Osteocyte (in vitro differentiated cells): ENCODE measurements at regions not wholly inside any gene's neighbourhood (a gene's known extent, or its start where the extent isn't known, plus 50 kb on each side); places are given as distances from the start of the nearest gene placed in this dataset.

Experiments used
- DNase-seq: peaks from one replicate; pipeline ENCODE4 v3.0.0; 2021; ENCODE audit warnings: mixed read lengths; ENCODE audit not compliant: unreplicated experiment; ENCODE audit errors: extremely low spot score
- H3K27ac Mint-ChIP-seq: one replicate; pipeline ENCODE4 v1.8.0; 2021; ENCODE audit warnings: mild to moderate bottlenecking, mixed read lengths; ENCODE audit not compliant: unreplicated experiment
- H3K27me3 Mint-ChIP-seq: one replicate; pipeline ENCODE4 v1.8.0; 2021; ENCODE audit warnings: mixed read lengths; ENCODE audit not compliant: unreplicated experiment
- H3K36me3 Mint-ChIP-seq: one replicate; pipeline ENCODE4 v1.8.0; 2021; ENCODE audit warnings: mixed read lengths; ENCODE audit not compliant: unreplicated experiment
- H3K4me1 Mint-ChIP-seq: one replicate; pipeline ENCODE4 v1.8.0; 2021; ENCODE audit warnings: mixed read lengths; ENCODE audit not compliant: unreplicated experiment
- H3K4me3 Mint-ChIP-seq: one replicate; pipeline ENCODE4 v1.8.0; 2021; ENCODE audit warnings: mild to moderate bottlenecking, moderate library complexity, mixed read lengths; ENCODE audit not compliant: unreplicated experiment
- H3K9me3 Mint-ChIP-seq: one replicate; pipeline ENCODE4 v1.8.0; 2021; ENCODE audit warnings: mixed read lengths; ENCODE audit not compliant: unreplicated experiment
- TF ChIP-seq, protein P1 (sequence below): fragments of 200-600 bp; sonication (generic); IDR thresholded peaks from 2 replicates; pipeline ENCODE4 v1.5.0; 2021; ENCODE audit warnings: antibody characterized with exemption, mild to moderate bottlenecking, moderate library complexity

DNA sequence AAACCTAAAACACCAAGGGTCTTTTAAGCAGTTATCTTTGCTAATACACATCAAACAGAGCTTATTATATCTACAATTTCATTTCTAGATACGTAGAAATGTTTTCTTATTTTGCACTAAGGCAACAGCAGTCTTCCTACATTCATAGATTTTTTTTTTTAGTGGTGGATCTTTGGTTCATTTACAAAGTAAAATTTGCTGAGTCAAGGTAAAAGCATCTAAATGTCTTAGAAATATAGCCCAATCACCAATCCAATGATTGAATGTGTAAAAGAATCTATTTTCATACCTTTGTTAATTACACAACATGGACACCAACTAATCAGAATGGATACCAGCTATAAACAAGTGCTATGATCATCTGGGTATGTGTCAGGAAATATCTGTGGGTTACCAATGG, 272.2 kb upstream of the TMPO start:
- Mint-ChIP-seq H3K27ac (no peak overlapping the region), H3K36me3 (no peaks in the 10 kb centered on the region), H3K4me1 (no peaks in the 10 kb centered on the region), H3K9me3 (no peaks in the 10 kb centered on the region), H3K4me3 (no peak overlapping the region), H3K27me3 (peaks cover 10% of the 10 kb centered on the region)
- DNase-seq = no peak
- TF ChIP-seq, protein P1, sequence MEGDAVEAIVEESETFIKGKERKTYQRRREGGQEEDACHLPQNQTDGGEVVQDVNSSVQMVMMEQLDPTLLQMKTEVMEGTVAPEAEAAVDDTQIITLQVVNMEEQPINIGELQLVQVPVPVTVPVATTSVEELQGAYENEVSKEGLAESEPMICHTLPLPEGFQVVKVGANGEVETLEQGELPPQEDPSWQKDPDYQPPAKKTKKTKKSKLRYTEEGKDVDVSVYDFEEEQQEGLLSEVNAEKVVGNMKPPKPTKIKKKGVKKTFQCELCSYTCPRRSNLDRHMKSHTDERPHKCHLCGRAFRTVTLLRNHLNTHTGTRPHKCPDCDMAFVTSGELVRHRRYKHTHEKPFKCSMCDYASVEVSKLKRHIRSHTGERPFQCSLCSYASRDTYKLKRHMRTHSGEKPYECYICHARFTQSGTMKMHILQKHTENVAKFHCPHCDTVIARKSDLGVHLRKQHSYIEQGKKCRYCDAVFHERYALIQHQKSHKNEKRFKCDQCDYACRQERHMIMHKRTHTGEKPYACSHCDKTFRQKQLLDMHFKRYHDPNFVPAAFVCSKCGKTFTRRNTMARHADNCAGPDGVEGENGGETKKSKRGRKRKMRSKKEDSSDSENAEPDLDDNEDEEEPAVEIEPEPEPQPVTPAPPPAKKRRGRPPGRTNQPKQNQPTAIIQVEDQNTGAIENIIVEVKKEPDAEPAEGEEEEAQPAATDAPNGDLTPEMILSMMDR = no peak

GRCh38 chr12:98244136-98244535, 271.3 kb upstream of the TMPO start:
- H3K9me3 Mint-ChIP-seq = no peaks in the 10 kb centered on the region
- DNase-seq = no peak
- H3K36me3 Mint-ChIP-seq = no peaks in the 10 kb centered on the region
- TF ChIP-seq, protein P1 = no peak
- no peak overlapping the region for H3K4me3 Mint-ChIP-seq
- H3K4me1 Mint-ChIP-seq = no peaks in the 10 kb centered on the region
- peaks cover 10% of the 10 kb centered on the region for H3K27me3 Mint-ChIP-seq
- H3K27ac Mint-ChIP-seq = no peak overlapping the region

GRCh38 chr12:98253207-98254037, 262.0 kb upstream of the TMPO start:
- Mint-ChIP-seq H3K27me3 (peaks cover 4% of the 10 kb centered on the region), H3K4me3 (no peak overlapping the region), H3K9me3 (no peaks in the 10 kb centered on the region), H3K4me1 (no peaks in the 10 kb centered on the region), H3K27ac (no peak overlapping the region), H3K36me3 (no peaks in the 10 kb centered on the region)
- DNase-seq = no peak
- TF ChIP-seq, protein P1 = no peak

- Mint-ChIP-seq H3K27ac (no peak overlapping the region), H3K36me3 (no peaks in the 10 kb centered on the region), H3K9me3 (no peaks in the 10 kb centered on the region), H3K27me3 (peaks cover 4% of the 10 kb centered on the region), H3K4me3 (no peak overlapping the region), H3K4me1 (no peaks in the 10 kb centered on the region)
- DNase-seq = no peak
- TF ChIP-seq, protein P1 = no peak
These were observed 258.6 kb upstream of the TMPO start for GRCh38 chr12:98256830-98257229.

DNA sequence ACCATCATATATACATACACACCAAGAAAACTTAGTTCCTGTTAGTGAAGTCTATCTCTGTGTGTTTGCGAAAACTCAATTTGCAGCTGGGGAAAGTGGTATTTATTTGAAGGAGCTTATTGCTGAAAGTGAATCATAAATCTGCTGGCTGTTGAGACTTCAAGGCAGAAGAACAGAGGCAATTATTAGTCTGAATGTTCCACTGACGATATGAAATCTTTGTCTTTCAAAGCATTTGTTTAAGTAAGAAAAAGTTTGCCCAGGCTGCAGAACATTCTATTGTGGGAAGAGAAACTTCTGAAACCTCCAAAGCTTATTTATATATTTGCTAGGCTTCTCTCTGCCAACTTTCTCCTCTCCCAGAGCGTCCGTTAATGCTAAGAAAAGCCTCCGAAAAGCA, 255.7 kb upstream of the TMPO start:
- no peak for DNase-seq
- H3K36me3 Mint-ChIP-seq = no peaks in the 10 kb centered on the region
- no peak overlapping the region for H3K4me3 Mint-ChIP-seq
- no peaks in the 10 kb centered on the region for H3K9me3 Mint-ChIP-seq
- H3K4me1 Mint-ChIP-seq = no peaks in the 10 kb centered on the region
- H3K27me3 Mint-ChIP-seq = peaks cover 14% of the 10 kb centered on the region
- H3K27ac Mint-ChIP-seq = no peak overlapping the region
- TF ChIP-seq, protein P1 = no peak
